ENCODE measurements at regions not wholly inside any gene's neighbourhood (a gene's known extent, or its start where the extent isn't known, plus 50 kb on each side); places are given as distances from the start of the nearest gene placed in this dataset.

GRCh38 chr6:25026723-25027122, 91.0 kb upstream of the RIPOR2 start:
- TF ChIP-seq CTCF (IDR thresholded peaks at IDR 0.05) (no peak), POLR2A (IDR thresholded peaks at IDR 0.05) (no peak)
